Activated CD8-positive, alpha-beta memory T cell treated with anti-CD3 and anti-CD28 coated beads, Interleukin-2, amount 50 U/mL, for 4 hours (primary cell): ENCODE measurements at regions not wholly inside any gene's neighbourhood (a gene's known extent, or its start where the extent isn't known, plus 50 kb on each side); places are given as distances from the start of the nearest gene placed in this dataset.
"Not testable (repeated sequence)": the region's sequence is repeated elsewhere in the genome, so short reads cannot be mapped to it uniquely, and the experiment has no call there.

Experiments used
- DNase-seq: peaks from one replicate; pipeline ENCODE4 v3.0.0-alpha.2; 2020

DNA sequence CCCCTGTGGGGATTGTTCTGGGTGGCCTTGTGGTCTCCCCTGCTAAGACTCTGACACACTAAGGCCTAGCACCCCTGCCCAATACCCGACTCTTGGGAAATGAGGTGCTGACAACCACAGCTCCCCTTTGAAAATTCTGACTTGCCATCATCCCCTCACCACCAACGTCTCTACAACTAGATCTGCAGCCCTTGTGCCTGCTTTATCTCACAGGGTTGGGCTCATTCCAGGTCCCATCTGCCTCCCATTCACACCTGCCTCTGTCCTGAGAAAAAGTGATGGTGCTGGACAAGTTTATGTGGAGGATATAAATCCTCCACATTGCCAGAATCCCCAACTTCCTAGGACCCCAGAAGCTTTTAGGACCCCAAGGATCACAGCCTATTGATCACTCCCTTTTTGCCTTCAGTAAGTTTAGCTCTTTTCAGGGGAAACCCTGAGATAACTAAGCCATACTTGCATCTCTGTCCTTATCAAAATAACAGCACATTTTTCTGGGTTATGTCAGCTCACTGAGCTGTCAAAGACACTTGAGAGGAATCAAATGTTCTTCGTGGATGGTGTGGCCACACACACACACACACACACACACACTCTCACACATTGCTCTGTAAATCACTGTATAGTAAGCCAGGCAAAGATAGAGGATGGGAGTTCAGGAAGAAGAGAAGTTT lies 136.8 kb upstream of the CES5A start:
- no peak for DNase-seq

DNA sequence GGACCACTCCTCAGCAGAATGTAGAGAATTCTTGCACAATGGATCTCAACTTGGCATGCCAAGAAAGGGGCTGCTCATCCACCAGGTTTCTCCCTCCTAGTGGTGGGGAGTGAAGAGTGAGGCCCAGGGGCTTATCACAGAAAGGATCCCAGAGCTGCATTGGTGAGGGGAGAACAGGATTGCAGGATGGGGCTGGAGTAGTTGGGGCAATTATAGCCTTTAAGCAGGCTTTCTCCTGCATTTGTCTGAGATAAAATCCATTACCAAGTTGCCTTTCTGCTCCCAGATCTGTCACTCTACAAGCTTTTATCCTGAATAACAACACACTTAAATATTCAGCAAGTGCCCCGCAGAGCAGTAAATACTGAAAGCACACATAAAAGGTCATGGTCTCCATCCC lies 130.8 kb upstream of the CES5A start:
- no peak for DNase-seq

DNA sequence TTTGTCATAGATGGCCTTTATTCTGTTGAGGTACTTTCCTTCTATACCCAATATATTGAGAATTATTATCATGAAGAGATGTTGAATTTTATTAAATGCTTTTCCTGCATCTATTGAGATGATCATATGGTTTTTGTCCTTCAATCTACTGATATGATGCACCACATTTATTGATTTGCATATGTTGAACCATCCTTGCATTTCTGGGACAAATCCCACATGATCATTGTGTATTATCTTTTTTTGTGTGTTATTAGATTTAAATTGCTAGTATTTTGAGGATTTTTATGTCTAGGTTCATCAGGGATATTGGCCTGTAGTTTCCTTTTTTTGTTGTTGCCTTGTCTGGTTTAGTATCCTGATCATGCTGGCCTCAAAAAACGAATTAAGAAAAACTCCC lies 124.5 kb upstream of the CES5A start:
- no peak for DNase-seq

DNA sequence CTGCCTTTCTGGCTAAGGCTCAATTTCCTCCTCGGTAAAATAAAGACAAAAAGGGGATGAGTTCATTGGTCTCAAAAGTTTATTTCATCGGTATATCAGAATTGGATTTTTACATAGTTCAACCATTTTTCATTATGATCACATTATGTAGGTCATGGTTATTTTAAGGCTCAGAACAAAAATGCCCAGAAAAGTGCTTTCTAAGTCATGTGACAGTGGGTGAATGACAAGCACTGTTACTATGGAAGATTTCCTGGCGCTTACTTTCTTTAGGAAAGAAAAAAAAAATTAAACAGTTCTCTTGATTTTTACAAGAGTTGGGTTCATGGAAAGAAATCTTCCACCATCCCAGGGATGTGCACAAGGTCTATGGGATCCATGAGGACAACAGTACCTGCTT lies 117.9 kb upstream of the CES5A start:
- no peak for DNase-seq

DNA sequence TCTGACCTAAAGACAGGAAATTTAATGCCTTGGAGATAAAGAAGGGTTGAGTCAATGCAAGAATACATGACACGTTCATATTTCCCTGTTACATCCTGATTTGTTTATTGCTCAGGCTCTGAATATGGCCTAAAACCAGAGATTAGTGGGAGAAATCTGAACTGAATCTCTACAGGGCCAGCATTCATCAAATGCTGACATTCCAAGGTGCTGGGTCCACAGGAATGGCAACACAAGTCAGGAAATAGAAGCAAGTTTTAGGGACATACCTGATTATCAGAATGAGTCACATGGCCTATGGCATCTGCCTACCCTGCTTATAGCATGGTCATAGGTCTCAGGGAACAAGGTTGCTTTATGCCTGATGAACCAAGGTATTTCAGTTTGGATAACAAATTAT lies 117.4 kb upstream of the CES5A start:
- no peak for DNase-seq

DNA sequence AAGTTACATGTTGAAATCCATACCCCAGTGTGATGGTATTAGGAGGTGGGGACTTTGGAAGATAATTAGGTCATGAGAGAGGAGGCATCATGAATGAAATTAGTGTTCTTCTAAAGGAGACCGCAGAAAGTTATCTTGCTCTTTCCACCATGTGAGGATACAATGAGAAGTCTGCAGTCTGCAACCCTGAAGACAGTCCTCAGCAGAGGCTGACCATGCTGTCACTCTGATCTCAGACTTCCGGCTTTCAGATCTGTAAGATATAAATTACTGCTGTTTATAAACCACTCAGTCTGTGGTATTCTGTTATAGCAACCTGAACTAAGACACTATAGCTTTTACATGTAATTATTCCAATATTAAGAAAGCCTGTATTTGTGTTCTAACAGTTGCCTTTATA lies 116.7 kb upstream of the CES5A start:
- no peak for DNase-seq

DNA sequence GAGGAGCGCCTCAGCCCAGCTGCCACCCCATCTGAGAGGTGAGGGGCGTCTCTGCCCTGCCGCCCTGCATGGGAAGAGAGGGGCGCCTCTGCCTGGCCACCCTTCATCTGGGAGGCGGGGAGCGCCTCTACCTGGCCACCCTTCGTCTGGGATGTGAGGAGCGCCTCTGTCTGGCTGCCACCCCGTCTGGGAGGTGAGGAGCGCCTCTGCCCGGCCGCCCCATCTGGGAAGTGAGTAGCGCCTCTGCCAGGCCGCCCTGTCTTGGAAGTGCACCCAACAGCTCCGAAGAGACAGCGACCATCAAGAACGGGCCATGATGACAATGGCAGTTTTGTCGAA lies 114.4 kb upstream of the CES5A start:
- DNase-seq = no peak

DNA sequence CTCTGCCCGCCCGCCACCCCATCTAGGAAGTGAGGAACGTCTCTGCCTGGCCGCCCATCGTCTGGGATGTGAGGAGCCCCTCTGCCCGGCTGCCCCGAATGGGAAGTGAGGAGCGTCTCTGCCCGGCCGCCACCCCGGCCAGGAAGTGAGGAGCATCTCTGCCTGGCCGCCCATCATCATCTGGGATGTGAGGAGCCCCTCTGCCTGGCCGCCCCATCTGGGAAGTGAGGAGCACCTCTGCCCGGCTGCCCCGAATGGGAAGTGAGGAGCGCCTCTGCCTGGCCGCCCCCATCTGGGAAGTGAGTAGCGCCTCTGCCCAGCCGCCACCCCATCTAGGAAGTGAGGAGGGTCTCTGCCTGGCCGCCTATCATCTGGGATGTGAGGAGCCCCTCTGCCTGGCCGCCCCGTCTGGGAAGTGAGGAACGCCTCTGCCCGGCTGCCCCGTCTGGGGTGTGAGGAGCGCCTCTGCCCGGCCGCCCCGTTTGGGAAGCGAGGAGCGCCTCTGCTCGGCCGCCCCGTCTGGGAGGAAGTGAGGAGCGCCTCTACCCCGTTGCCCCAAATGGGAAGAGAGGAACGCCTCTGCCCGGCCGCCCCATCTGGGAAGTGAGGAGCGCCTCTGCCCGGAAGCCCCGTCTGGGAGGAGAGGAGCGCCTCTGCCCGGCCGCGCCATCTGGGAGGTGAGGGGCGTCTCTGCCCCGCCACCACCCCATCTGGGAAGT lies 113.8 kb upstream of the CES5A start:
- not testable (repeated sequence) for DNase-seq

DNA sequence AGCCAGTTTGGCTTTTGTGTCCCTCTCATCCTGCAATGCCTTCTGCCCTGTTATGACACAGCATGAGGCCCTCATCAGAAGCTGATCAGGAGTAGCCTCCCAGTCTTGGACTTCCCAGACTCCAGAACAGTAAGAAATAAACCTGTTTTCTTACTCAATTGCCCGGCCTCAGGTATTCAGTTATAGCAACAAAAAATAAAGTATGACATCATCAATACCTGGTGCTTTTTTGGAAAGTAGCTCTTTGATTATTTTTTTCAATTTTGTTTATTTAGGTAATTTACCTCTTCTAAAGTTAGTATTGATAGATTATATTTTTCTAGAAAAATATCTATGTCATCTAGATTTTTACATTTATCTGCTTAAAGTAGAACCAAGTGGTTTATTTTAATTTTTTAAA lies 112.8 kb upstream of the CES5A start:
- DNase-seq = no peak

DNA sequence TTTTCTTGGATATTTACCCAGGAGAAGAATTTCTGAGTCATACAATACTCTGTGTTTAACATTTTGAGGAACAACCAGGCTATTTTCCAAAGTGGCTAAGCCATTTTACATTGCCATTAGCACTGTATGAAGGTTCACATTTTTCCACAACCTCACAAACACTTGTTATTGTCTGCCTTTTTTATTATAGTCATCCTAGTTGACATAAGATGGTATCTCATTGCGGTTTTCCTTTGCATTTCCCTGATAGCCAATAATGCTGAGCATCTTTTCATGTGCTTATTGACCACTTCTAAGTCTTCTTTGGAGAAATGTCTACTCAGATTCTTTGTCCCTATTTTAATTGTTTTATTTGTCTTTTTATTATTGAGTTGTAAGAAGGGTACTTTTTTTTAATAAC lies 107.4 kb upstream of the CES5A start:
- DNase-seq = no peak

DNA sequence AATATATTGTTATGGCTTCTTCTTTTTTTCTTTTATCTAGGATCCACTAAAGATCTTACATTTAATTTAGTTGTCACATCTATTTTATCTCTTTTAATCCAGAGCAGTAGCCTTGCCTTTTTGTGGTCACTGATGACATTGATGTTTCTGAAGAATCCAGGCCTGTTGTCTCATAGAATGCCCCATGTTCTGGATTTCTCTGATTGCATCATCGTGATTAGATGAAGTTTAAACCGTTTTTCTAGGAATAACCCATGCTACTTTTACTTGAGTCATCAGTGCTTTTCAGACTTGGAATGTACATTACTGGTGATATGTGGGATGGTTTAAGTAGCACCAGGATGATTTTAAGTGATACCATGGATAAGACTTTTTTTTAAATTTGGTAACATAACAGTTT lies 106.4 kb upstream of the CES5A start:
- DNase-seq = no peak

DNA sequence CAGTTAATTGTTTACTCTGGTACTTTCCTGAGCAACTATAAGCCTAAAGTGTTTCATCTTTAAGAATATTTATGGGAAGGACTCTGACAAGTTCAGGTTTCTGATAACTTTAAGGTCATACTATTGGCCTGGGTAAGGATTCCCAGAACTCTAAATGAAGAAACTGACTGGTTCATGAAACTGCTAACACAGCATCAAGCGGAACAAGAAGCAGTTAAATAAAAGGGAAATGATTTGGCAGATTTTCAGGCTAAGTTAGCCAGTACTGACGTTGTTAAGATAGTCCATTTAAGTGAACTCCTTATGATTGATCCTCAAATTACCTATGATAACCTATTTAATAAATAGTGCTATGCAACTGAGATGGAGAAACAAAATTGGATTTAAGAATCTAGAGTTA lies 101.6 kb upstream of the CES5A start:
- no peak for DNase-seq

DNA sequence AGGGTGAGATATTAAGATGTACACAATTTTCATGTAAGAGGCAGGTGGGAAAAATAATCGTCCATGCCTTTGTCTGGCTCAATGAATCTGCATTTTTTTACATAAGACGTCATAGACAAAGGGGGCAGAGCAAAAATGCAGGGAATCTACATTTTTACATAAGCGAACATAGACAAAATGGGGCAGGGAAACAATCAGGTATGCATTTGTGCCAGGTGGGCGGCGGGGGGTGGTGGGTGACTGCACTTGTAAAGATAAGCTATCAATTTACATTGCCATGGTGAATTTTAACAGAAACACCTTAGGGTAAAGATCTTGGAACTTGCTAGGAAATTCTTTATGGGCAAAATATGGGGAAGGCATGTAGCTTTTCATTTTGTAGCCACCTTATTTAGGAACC lies 96.3 kb upstream of the CES5A start:
- DNase-seq = no peak

DNA sequence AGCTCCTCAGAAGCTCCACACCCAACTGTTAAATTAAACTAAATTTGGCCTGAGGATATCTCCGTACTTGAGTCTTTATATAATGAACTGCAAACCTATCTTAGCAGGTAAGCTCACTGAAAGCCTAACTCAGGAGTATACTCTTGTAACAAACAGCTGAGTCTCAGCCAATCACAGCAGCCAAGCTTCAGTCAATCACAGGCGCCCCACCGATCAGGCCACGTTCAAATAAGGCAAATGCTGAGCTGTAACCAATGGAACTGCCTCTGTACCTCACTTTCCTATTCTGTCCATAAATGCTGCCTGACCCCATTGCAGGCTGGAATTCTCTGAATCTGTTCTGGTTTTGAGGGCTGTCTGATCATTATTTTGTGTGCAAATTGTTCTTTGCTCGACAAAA lies 93.0 kb upstream of the CES5A start:
- no peak for DNase-seq

DNA sequence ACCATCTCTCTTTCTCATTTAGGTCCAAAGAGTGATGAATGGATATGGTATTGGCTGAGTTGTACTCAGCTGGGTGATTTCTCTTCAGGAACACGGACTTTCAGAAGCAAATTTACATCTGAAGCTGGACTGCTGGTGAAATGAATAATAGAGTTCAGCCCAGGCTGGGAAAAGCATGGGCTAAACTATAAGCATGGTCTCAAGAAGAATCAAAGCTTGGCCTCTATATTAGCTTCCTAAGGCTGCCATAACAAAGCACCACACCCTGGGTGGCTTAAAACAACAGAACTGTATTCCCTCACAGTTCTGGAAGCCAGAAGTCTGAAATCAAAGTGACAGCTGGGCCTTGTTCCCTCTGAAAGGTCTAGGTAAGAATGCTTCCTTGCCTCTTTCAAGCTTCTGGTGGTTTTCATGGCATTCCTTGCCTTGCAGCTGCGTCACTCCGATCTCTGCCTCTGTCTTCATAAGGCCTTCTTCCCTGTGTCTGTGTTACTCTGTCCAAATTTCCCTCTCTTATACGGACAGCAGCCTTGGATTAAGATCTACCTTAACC lies 89.8 kb upstream of the CES5A start:
- no peak for DNase-seq

DNA sequence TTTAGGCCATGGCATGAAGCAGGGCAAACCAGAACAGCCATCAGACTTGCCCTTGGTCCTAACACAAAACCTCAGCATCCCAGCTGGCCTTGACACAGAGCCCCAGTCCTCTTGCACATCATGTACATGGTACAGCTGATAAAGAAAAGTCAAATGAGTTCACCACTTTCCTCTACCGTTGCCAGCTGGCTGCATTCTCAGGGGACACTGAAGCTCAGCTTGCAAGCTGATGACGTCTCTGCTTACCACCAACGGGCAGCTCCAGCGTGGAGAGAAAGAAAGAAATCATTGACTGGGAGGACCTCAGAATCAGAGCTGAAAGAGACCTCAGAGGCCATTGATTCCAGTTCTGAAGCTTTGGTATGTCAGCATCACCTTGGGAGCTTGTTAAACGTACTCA lies 80.7 kb upstream of the CES5A start:
- no peak for DNase-seq

DNA sequence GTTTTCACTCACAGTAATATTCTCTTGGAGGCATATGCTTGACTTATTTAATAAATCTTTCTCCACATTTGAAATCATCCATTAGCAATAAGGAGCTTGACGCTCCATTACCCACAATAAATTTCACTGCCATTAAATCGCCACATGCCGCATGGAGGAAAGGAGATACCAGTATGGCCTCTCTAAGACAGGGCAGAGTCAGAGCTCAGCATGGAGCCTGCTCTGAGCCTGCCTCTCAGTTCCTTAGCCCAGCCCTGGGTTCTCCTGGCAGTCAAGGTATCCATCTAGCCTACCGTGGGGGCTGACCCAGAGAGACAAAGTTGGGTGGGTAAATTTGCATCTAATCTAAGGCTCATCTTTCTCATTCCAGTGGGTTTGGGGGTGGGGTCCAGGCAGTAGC lies 80.3 kb upstream of the CES5A start:
- no peak for DNase-seq

DNA sequence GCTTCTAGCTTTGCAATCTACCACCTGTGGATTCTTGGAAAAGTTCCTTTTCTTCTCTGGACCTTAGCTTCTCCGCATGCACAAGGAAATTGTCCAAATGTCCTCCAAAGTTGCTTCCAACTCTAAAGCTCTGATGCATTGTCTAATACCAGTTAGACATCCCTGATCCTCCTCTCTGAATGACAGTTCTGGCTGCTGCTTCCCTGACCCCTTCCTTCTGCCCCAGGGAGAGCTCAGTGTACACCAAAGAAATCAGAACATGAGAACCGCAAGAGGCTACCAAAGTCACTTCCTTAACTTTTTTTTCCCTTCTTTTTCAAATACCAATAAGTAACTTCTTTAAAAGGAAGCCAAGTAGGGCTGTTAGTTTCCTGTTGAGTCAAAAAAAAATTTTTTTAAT lies 79.7 kb upstream of the CES5A start:
- DNase-seq = no peak

DNA sequence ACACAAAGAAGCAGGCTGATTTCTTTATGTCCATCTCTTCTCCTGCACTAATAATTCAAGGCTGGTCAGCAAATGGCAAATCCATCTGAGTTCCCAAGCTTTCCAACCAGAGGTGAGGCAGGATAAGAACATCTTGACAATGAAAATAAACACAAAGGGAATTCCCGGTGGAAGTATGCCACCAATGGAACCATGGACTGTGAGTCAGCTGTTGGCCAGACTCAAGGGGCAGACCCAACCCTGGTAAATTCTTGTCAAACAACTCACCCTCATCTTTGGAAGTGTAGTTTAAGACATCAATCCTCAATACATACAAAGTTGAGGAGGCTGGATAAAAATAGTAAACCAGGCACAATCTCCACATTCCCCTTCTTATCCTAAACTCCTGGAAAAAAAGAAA lies 74.3 kb upstream of the CES5A start:
- DNase-seq = no peak

DNA sequence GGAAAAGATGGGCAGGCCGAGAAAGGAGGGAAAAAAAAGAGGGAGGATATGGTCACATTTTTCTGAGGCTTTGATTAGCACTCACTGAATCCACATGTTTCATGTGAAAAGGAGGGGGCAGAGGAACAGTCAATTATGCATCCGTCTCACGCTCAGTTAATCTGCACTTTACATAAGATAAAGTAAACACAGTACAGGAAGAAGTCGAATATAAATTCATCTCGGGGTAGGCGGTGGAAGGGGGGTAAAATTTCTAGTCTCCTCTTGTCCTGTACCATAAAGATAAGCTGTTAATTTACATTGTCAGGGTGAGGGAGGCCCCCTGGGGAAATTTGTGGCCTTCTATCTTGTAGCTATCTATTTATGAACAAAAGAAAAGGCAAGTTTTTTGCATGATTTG lies 73.1 kb upstream of the CES5A start:
- no peak for DNase-seq

DNA sequence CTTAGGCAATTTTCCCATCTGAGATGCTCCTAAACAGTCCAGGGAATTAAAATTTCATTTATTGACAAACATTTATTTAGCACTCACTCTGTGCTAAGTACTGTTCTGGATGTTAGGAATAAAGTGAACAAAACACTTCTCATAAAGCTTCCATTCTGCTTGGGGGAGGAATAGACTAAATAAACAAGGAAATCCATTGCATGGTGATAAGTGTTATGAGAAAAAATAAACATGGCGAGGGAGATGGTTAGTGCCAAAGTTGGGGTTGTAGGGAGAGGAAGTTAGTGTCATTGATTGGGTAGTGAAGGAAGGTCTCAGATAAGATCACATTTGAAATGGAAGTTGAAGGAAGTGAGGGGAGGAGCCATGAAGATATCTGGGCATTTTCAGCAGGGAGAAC lies 72.2 kb upstream of the CES5A start:
- no peak for DNase-seq

DNA sequence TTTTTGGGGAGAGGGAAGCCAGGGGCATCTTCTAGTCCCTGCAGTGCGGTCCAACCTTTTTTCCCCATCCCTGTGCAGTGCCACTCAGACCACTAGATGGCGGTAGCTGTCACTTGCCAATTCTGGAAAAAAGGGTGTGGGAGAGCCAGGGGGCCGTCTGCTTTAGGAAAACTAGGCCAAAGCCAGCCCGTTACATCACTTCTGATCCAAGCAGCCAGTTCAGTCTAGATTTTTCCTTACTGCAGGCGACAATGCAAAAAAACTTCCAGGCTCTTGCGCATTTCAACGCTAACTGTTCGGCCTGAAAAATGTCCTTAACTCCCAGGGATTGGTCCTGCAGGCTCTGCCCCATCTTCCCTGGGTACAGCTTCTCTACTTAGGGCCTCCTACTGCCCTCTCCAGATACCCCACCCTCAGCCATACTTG lies 69.2 kb upstream of the CES5A start:
- peak; percentile 46 for DNase-seq

DNA sequence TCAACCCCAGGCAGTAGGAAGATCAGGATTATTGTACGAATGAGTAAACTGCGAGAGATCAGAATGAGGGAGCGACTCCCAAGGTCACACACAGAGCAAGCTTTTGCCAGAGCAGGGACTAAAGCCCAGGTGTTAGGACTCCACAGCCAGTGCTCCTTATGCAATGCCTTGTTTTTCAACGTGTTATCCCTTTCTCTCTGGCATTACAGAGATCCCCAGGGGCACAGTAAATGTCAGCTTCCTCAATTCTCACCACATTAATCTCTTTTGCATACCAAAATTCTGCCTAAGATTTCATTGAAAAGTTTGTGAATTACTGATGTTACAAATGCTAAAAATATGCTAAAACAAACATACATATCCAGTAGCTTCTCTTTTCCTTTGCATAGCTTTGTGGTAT lies 68.1 kb upstream of the CES5A start:
- no peak for DNase-seq

DNA sequence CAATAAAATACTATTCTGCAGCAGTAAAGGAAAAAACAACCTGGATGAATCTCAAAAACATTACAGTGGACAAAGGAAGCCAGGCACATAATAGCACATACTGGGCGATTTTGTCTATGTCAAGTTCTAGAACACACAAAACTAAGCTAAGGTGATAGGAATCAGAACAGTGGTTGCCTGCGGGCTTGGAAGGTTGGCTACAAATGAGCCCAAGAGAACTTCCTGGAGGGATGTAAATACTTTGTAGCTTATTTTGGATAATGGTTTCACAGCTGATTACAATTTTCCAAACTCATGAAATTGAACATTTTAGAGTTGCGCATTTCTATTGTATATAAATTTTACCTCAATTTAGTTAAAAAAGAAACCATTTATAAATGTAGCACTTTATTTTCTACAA lies 67.6 kb upstream of the CES5A start:
- no peak for DNase-seq

DNA sequence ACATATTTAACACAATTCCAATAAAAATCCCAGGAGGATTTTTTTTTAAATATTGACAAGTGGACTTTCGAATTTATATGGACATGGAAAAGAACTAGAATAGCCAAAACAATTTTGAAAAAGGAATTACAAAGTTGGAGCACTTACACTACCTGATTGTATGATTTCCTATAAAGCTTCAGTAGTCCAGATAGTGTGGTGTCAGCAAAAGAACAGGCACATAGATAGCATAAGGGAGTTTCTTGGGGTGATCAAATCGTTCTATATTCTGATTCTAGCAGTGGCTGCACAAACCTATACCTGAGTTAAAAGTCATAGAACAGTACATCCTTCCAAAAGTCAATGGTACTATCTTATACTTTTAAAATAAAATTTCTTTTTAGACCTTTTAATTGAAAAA lies 66.4 kb upstream of the CES5A start:
- no peak for DNase-seq
